ENCODE measurements at regions not wholly inside any gene's neighbourhood (a gene's known extent, or its start where the extent isn't known, plus 50 kb on each side); places are given as distances from the start of the nearest gene placed in this dataset.

GRCh38 chr11:121936781-121937447 lies 179.1 kb downstream of the BLID start:
- 82% methylated on average over 2 of the region's 5 CpGs for WGBS (ENCODE audit: insufficient coverage)
- H3K79me2 ChIP-seq (ENCODE audit: control insufficient read depth, insufficient read depth, low read length), result no peaks in the 10 kb centered on the region
- no peaks in the 10 kb centered on the region for H3K36me3 ChIP-seq (replicated peaks in 1 of 2; ENCODE audit: control extremely low read depth in 1 of 2, control insufficient read depth in 1 of 2, extremely low read depth in 1 of 2, insufficient read depth in 2 of 2, low read length in 1 of 2)
- H3K27ac ChIP-seq (ENCODE audit: low read length in 2 of 2), result no peak overlapping the region
- intact Hi-C loops (cut with micrococcal nuclease), result no loop called here
- H3K9me3 Mint-ChIP-seq (ENCODE audit: insufficient read depth), result no peaks in the 10 kb centered on the region
- ChIA-PET POLR2A (no interaction called here), CTCF (no interaction called here)
- H3K27me3 Mint-ChIP-seq, result peaks cover 12% of the 10 kb centered on the region
- peaks cover 0 to 3% (median 0%) of the 10 kb centered on the region in 3 donors for H3K9me3 ChIP-seq (ENCODE audit: control extremely low read depth in 1 of 3, control insufficient read depth in 2 of 3, insufficient read depth in 1 of 3, low read length in 2 of 3)
- DNase-seq, result no peak
- H3K27me3 ChIP-seq (replicated peaks in 1 of 4; ENCODE audit: control extremely low read depth in 1 of 4, control insufficient read depth in 3 of 4, insufficient read depth in 4 of 4, low read length in 3 of 4), result no peaks in the 10 kb centered on the region
- H3K4me1 Mint-ChIP-seq, result no peaks in the 10 kb centered on the region
- H3K27ac Mint-ChIP-seq, result no peak overlapping the region
- TF ChIP-seq CTCF (IDR thresholded peaks at IDR 0.05), result no peak
- no peak for TF ChIP-seq EZH2 (IDR thresholded peaks at IDR 0.05; ENCODE audit: borderline replicate concordance, insufficient read depth, low read depth, low read length, poor library complexity, severe bottlenecking)
- no peak overlapping the region for H3K4me3 ChIP-seq (ENCODE audit: control extremely low read depth in 1 of 5, extremely low read depth in 1 of 5, insufficient read depth in 1 of 5, low read depth in 2 of 5, low read length in 4 of 5)
- H3K4me2 ChIP-seq (replicated peaks; ENCODE audit: low read depth, low read length, poor library complexity, severe bottlenecking), result no peak overlapping the region
- ATAC-seq (ENCODE audit: low read depth), result no peak
- H3K4me3 Mint-ChIP-seq, result no peak overlapping the region
- H3K4me1 ChIP-seq (ENCODE audit: control insufficient read depth in 2 of 2, insufficient read depth in 2 of 2, low read length in 2 of 2), result no peaks in the 10 kb centered on the region
- no peaks in the 10 kb centered on the region for H4K20me1 ChIP-seq (ENCODE audit: control insufficient read depth, insufficient read depth, low read length, poor library complexity, severe bottlenecking)
- no peak overlapping the region for H2AFZ ChIP-seq (ENCODE audit: insufficient read depth, low read depth, low read length, poor library complexity, severe bottlenecking)
- H3K9ac ChIP-seq (ENCODE audit: low read length), result no peak overlapping the region

GRCh38 chr11:121936370-121936769 lies 179.6 kb downstream of the BLID start:
- Histone ChIP-seq H3K4me3 (ENCODE audit: control extremely low read depth in 1 of 5, extremely low read depth in 1 of 5, insufficient read depth in 1 of 5, low read depth in 2 of 5, low read length in 4 of 5) (no peak overlapping the region), H2AFZ (ENCODE audit: insufficient read depth, low read depth, low read length, poor library complexity, severe bottlenecking) (no peak overlapping the region), H3K27ac (ENCODE audit: low read length in 2 of 2) (no peak overlapping the region), H3K27me3 (replicated peaks in 1 of 4; ENCODE audit: control extremely low read depth in 1 of 4, control insufficient read depth in 3 of 4, insufficient read depth in 4 of 4, low read length in 3 of 4) (no peaks in the 10 kb centered on the region), H3K4me2 (replicated peaks; ENCODE audit: low read depth, low read length, poor library complexity, severe bottlenecking) (no peak overlapping the region), H3K9me3 (ENCODE audit: control extremely low read depth in 1 of 3, control insufficient read depth in 2 of 3, insufficient read depth in 1 of 3, low read length in 2 of 3) (peaks cover 0 to 3% (median 0%) of the 10 kb centered on the region in 3 donors), H3K4me1 (ENCODE audit: control insufficient read depth in 2 of 2, insufficient read depth in 2 of 2, low read length in 2 of 2) (no peaks in the 10 kb centered on the region), H3K36me3 (replicated peaks in 1 of 2; ENCODE audit: control extremely low read depth in 1 of 2, control insufficient read depth in 1 of 2, extremely low read depth in 1 of 2, insufficient read depth in 2 of 2, low read length in 1 of 2) (no peaks in the 10 kb centered on the region), H4K20me1 (ENCODE audit: control insufficient read depth, insufficient read depth, low read length, poor library complexity, severe bottlenecking) (no peaks in the 10 kb centered on the region), H3K9ac (ENCODE audit: low read length) (no peak overlapping the region), H3K79me2 (ENCODE audit: control insufficient read depth, insufficient read depth, low read length) (no peaks in the 10 kb centered on the region)
- H3K27me3 Mint-ChIP-seq, result peaks cover 15% of the 10 kb centered on the region
- H3K4me3 Mint-ChIP-seq, result no peak overlapping the region
- DNase-seq (no peak), ATAC-seq (ENCODE audit: low read depth) (no peak)
- TF ChIP-seq EZH2 (IDR thresholded peaks at IDR 0.05; ENCODE audit: borderline replicate concordance, insufficient read depth, low read depth, low read length, poor library complexity, severe bottlenecking), result no peak
- TF ChIP-seq CTCF (IDR thresholded peaks at IDR 0.05), result no peak
- CTCF ChIA-PET, result no interaction called here
- no peaks in the 10 kb centered on the region for H3K4me1 Mint-ChIP-seq
- H3K27ac Mint-ChIP-seq, result no peak overlapping the region
- WGBS (ENCODE audit: insufficient coverage), result no CpG with 5 or more reads among the region's 1 CpG
- H3K9me3 Mint-ChIP-seq (ENCODE audit: insufficient read depth), result no peaks in the 10 kb centered on the region
- POLR2A ChIA-PET, result no interaction called here
- intact Hi-C loops (cut with micrococcal nuclease), result no loop called here
